ENCODE measurements at regions not wholly inside any gene's neighbourhood (a gene's known extent, or its start where the extent isn't known, plus 50 kb on each side); places are given as distances from the start of the nearest gene placed in this dataset.

GRCh38 chr10:23675585-23675984, 236.7 kb downstream of the OTUD1 start:
- no peak overlapping the region for H4K91ac ChIP-seq (ENCODE audit: low read length)
- no peak overlapping the region for H2BK15ac ChIP-seq (ENCODE audit: low read depth, poor library complexity, severe bottlenecking)
- H4K8ac ChIP-seq (ENCODE audit: low read length), result no peak overlapping the region
- no peaks in the 10 kb centered on the region for H3K4me1 ChIP-seq (ENCODE audit: control insufficient read depth, insufficient read depth, low read depth, low read length)
- no peak overlapping the region for H2AFZ ChIP-seq (ENCODE audit: low read depth, low read length)
- H3K4me2 ChIP-seq (ENCODE audit: low read length, poor library complexity, severe bottlenecking), result no peak overlapping the region
- H3K27me3 ChIP-seq (ENCODE audit: control insufficient read depth in 1 of 2, insufficient read depth in 1 of 2, low read length in 2 of 2), result no peaks in the 10 kb centered on the region
- no peaks in the 10 kb centered on the region for H3K9me3 ChIP-seq (ENCODE audit: control insufficient read depth, low read length)
- H3K4ac ChIP-seq (ENCODE audit: low read depth in 1 of 2, low read length in 2 of 2), result no peak overlapping the region
- no peaks in the 10 kb centered on the region for H3K36me3 ChIP-seq (ENCODE audit: control insufficient read depth in 1 of 2, insufficient read depth in 2 of 2, low read depth in 1 of 2, low read length in 2 of 2)
- DNase-seq, result no peak
- no peak overlapping the region for H2BK5ac ChIP-seq (ENCODE audit: low read depth, low read length, poor library complexity, severe bottlenecking)
- no peak overlapping the region for H3K23ac ChIP-seq (ENCODE audit: low read length in 2 of 2)
- 100% methylated on average over 1 of the region's 2 CpGs for WGBS
- no peak overlapping the region for H3K4me3 ChIP-seq (ENCODE audit: insufficient read depth in 1 of 2, low read depth in 1 of 2, low read length in 2 of 2)
- H2BK120ac ChIP-seq (ENCODE audit: low read depth, low read length), result no peak overlapping the region
- no peak overlapping the region for H3K18ac ChIP-seq (ENCODE audit: low read depth in 1 of 2, low read length in 2 of 2)
- no peak overlapping the region for H3K27ac ChIP-seq (ENCODE audit: low read length, poor library complexity, severe bottlenecking)
- H3K9ac ChIP-seq (ENCODE audit: low read length), result no peak overlapping the region
- H2AK5ac ChIP-seq (ENCODE audit: low read length, severe bottlenecking), result no peak overlapping the region
- no peak overlapping the region for H3K14ac ChIP-seq (ENCODE audit: low read length in 2 of 2)
- no peak overlapping the region for H2BK12ac ChIP-seq (ENCODE audit: low read length in 2 of 2)
- no peaks in the 10 kb centered on the region for H3K79me1 ChIP-seq (replicated peaks; ENCODE audit: low read length, poor library complexity, severe bottlenecking)

GRCh38 chr10:23676296-23676695, 237.4 kb downstream of the OTUD1 start:
- Histone ChIP-seq H3K9ac (ENCODE audit: low read length) (no peak overlapping the region), H3K9me3 (ENCODE audit: control insufficient read depth, low read length) (no peaks in the 10 kb centered on the region), H3K18ac (ENCODE audit: low read depth in 1 of 2, low read length in 2 of 2) (no peak overlapping the region), H3K4me1 (ENCODE audit: control insufficient read depth, insufficient read depth, low read depth, low read length) (no peaks in the 10 kb centered on the region), H3K23ac (ENCODE audit: low read length in 2 of 2) (no peak overlapping the region), H2AK5ac (ENCODE audit: low read length, severe bottlenecking) (no peak overlapping the region), H2BK5ac (ENCODE audit: low read depth, low read length, poor library complexity, severe bottlenecking) (no peak overlapping the region), H3K4me2 (ENCODE audit: low read length, poor library complexity, severe bottlenecking) (no peak overlapping the region), H3K14ac (ENCODE audit: low read length in 2 of 2) (no peak overlapping the region), H3K27ac (ENCODE audit: low read length, poor library complexity, severe bottlenecking) (no peak overlapping the region), H2BK15ac (ENCODE audit: low read depth, poor library complexity, severe bottlenecking) (no peak overlapping the region), H3K36me3 (ENCODE audit: control insufficient read depth in 1 of 2, insufficient read depth in 2 of 2, low read depth in 1 of 2, low read length in 2 of 2) (no peaks in the 10 kb centered on the region), H2BK120ac (ENCODE audit: low read depth, low read length) (no peak overlapping the region), H2AFZ (ENCODE audit: low read depth, low read length) (no peak overlapping the region), H3K79me1 (replicated peaks; ENCODE audit: low read length, poor library complexity, severe bottlenecking) (no peaks in the 10 kb centered on the region), H4K8ac (ENCODE audit: low read length) (no peak overlapping the region), H2BK12ac (ENCODE audit: low read length in 2 of 2) (no peak overlapping the region), H4K91ac (ENCODE audit: low read length) (no peak overlapping the region), H3K4me3 (ENCODE audit: insufficient read depth in 1 of 2, low read depth in 1 of 2, low read length in 2 of 2) (no peak overlapping the region), H3K27me3 (ENCODE audit: control insufficient read depth in 1 of 2, insufficient read depth in 1 of 2, low read length in 2 of 2) (no peaks in the 10 kb centered on the region), H3K4ac (ENCODE audit: low read depth in 1 of 2, low read length in 2 of 2) (no peak overlapping the region)
- no peak for DNase-seq
- 75% methylated on average over 2 of the region's 2 CpGs for WGBS

- no peak overlapping the region for H3K4me2 ChIP-seq (ENCODE audit: low read length, poor library complexity, severe bottlenecking)
- H3K18ac ChIP-seq (ENCODE audit: low read depth in 1 of 2, low read length in 2 of 2), result no peak overlapping the region
- DNase-seq, result no peak
- no peak overlapping the region for H3K9ac ChIP-seq (ENCODE audit: low read length)
- H2BK5ac ChIP-seq (ENCODE audit: low read depth, low read length, poor library complexity, severe bottlenecking), result no peak overlapping the region
- no peaks in the 10 kb centered on the region for H3K79me1 ChIP-seq (replicated peaks; ENCODE audit: low read length, poor library complexity, severe bottlenecking)
- H3K4ac ChIP-seq (ENCODE audit: low read depth in 1 of 2, low read length in 2 of 2), result no peak overlapping the region
- H3K27ac ChIP-seq (ENCODE audit: low read length, poor library complexity, severe bottlenecking), result no peak overlapping the region
- H3K9me3 ChIP-seq (ENCODE audit: control insufficient read depth, low read length), result no peaks in the 10 kb centered on the region
- H3K14ac ChIP-seq (ENCODE audit: low read length in 2 of 2), result no peak overlapping the region
- no peak overlapping the region for H2AK5ac ChIP-seq (ENCODE audit: low read length, severe bottlenecking)
- H3K4me3 ChIP-seq (ENCODE audit: insufficient read depth in 1 of 2, low read depth in 1 of 2, low read length in 2 of 2), result no peak overlapping the region
- H2BK15ac ChIP-seq (ENCODE audit: low read depth, poor library complexity, severe bottlenecking), result no peak overlapping the region
- 79% methylated on average over 2 of the region's 5 CpGs for WGBS
- H3K23ac ChIP-seq (ENCODE audit: low read length in 2 of 2), result peak overlapping the region in 1 of 2 experiments; percentile 59
- H2BK12ac ChIP-seq (ENCODE audit: low read length in 2 of 2), result no peak overlapping the region
- H2AFZ ChIP-seq (ENCODE audit: low read depth, low read length), result no peak overlapping the region
- H3K4me1 ChIP-seq (ENCODE audit: control insufficient read depth, insufficient read depth, low read depth, low read length), result no peaks in the 10 kb centered on the region
- no peak overlapping the region for H2BK120ac ChIP-seq (ENCODE audit: low read depth, low read length)
- no peaks in the 10 kb centered on the region for H3K36me3 ChIP-seq (ENCODE audit: control insufficient read depth in 1 of 2, insufficient read depth in 2 of 2, low read depth in 1 of 2, low read length in 2 of 2)
- H4K91ac ChIP-seq (ENCODE audit: low read length), result no peak overlapping the region
- peaks cover 0 to 13% of the 10 kb centered on the region in 2 experiments for H3K27me3 ChIP-seq (ENCODE audit: control insufficient read depth in 1 of 2, insufficient read depth in 1 of 2, low read length in 2 of 2)
- no peak overlapping the region for H4K8ac ChIP-seq (ENCODE audit: low read length)
Observed at GRCh38 chr10:23686722-23687121, 247.8 kb downstream of the OTUD1 start.

- WGBS, result 56% methylated on average over 4 of the region's 7 CpGs
Observed at GRCh38 chr10:23692736-23693135, 253.9 kb downstream of the OTUD1 start.

More at GRCh38 chr10:23692736-23693135, 253.9 kb downstream of the OTUD1 start:
- Histone ChIP-seq H3K4ac (ENCODE audit: low read depth in 1 of 2, low read length in 2 of 2) (no peak overlapping the region), H2BK120ac (ENCODE audit: low read depth, low read length) (no peak overlapping the region), H3K9me3 (ENCODE audit: control insufficient read depth, low read length) (no peaks in the 10 kb centered on the region), H2BK5ac (ENCODE audit: low read depth, low read length, poor library complexity, severe bottlenecking) (no peak overlapping the region), H3K27me3 (ENCODE audit: control insufficient read depth in 1 of 2, insufficient read depth in 1 of 2, low read length in 2 of 2) (peaks cover 36 to 67% of the 10 kb centered on the region in 2 experiments), H2AFZ (ENCODE audit: low read depth, low read length) (no peak overlapping the region), H2BK12ac (ENCODE audit: low read length in 2 of 2) (no peak overlapping the region), H3K4me2 (ENCODE audit: low read length, poor library complexity, severe bottlenecking) (no peak overlapping the region), H2BK15ac (ENCODE audit: low read depth, poor library complexity, severe bottlenecking) (no peak overlapping the region), H2AK5ac (ENCODE audit: low read length, severe bottlenecking) (no peak overlapping the region), H3K14ac (ENCODE audit: low read length in 2 of 2) (no peak overlapping the region), H3K9ac (ENCODE audit: low read length) (no peak overlapping the region), H3K4me1 (ENCODE audit: control insufficient read depth, insufficient read depth, low read depth, low read length) (peaks cover 4% of the 10 kb centered on the region), H3K79me1 (replicated peaks; ENCODE audit: low read length, poor library complexity, severe bottlenecking) (no peaks in the 10 kb centered on the region), H4K91ac (ENCODE audit: low read length) (no peak overlapping the region), H3K18ac (ENCODE audit: low read depth in 1 of 2, low read length in 2 of 2) (no peak overlapping the region), H3K36me3 (ENCODE audit: control insufficient read depth in 1 of 2, insufficient read depth in 2 of 2, low read depth in 1 of 2, low read length in 2 of 2) (no peaks in the 10 kb centered on the region), H3K4me3 (ENCODE audit: insufficient read depth in 1 of 2, low read depth in 1 of 2, low read length in 2 of 2) (no peak overlapping the region), H4K8ac (ENCODE audit: low read length) (no peak overlapping the region), H3K23ac (ENCODE audit: low read length in 2 of 2) (no peak overlapping the region), H3K27ac (ENCODE audit: low read length, poor library complexity, severe bottlenecking) (no peak overlapping the region)
- DNase-seq, result no peak
